Activated CD4-positive, alpha-beta memory T cell treated with anti-CD3 and anti-CD28 coated beads for 36 hours (primary cell): ENCODE measurements at regions not wholly inside any gene's neighbourhood (a gene's known extent, or its start where the extent isn't known, plus 50 kb on each side); places are given as distances from the start of the nearest gene placed in this dataset.

ENCODE experiments used
- CTCF ChIA-PET: fragments of 350-600 bp; sonication (Branson Sonifier 250); formaldehyde crosslinking; loops from one replicate; lab custom pipeline; 2021; ENCODE audit warnings: antibody characterized with exemption, inconsistent platforms; lab: Charles Lee
- POLR2A ChIA-PET: fragments of 350-600 bp; sonication (Branson Sonifier 250); formaldehyde crosslinking; loops from one replicate; lab custom pipeline; 2021; ENCODE audit warnings: antibody characterized with exemption; lab: Charles Lee
- DNase-seq: peaks from one replicate; pipeline ENCODE4 v3.0.0-alpha.2; 2020
- H3K27ac Mint-ChIP-seq: one replicate; pipeline ENCODE4 v1.8.0; 2021; ENCODE audit warnings: mixed read lengths
- H3K27me3 Mint-ChIP-seq: one replicate; pipeline ENCODE4 v1.8.0; 2021; ENCODE audit warnings: mixed read lengths
- H3K36me3 Mint-ChIP-seq: one replicate; pipeline ENCODE4 v1.8.0; 2021; ENCODE audit warnings: mixed read lengths
- H3K4me1 Mint-ChIP-seq: one replicate; pipeline ENCODE4 v1.8.0; 2021; ENCODE audit warnings: low read depth, mixed read lengths
- H3K4me3 Mint-ChIP-seq: one replicate; pipeline ENCODE4 v1.8.0; 2021; ENCODE audit warnings: mild to moderate bottlenecking, mixed read lengths
- H3K9me3 Mint-ChIP-seq: one replicate; pipeline ENCODE4 v1.8.0; 2021; ENCODE audit warnings: mixed read lengths
- intact Hi-C: fragments of 100-400 bp; cut with micrococcal nuclease; formaldehyde crosslinking; loops from one replicate; pipeline ENCODE4 v1.15.1; 2023

- Mint-ChIP-seq H3K4me1 (no peaks in the 10 kb centered on the region), H3K4me3 (no peak overlapping the region), H3K36me3 (no peaks in the 10 kb centered on the region), H3K9me3 (no peaks in the 10 kb centered on the region), H3K27ac (no peak overlapping the region), H3K27me3 (no peaks in the 10 kb centered on the region)
- intact Hi-C loops, result no loop called here
- DNase-seq, result no peak
- POLR2A ChIA-PET, result no interaction called here
- CTCF ChIA-PET, result no interaction called here
Measured at GRCh38 chr15:77808075-77808474, 175.4 kb upstream of the LINGO1 start.

- no peak overlapping the region for H3K4me3 Mint-ChIP-seq
- H3K27ac Mint-ChIP-seq, result no peak overlapping the region
- DNase-seq, result no peak
- no peaks in the 10 kb centered on the region for H3K36me3 Mint-ChIP-seq
- ChIA-PET POLR2A (no interaction called here), CTCF (no interaction called here)
- H3K27me3 Mint-ChIP-seq, result no peaks in the 10 kb centered on the region
- H3K4me1 Mint-ChIP-seq, result no peaks in the 10 kb centered on the region
- intact Hi-C loops, result no loop called here
- H3K9me3 Mint-ChIP-seq, result no peaks in the 10 kb centered on the region
Measured at GRCh38 chr15:77807611-77808010, 174.9 kb upstream of the LINGO1 start.

GRCh38 chr15:77807115-77807514, 174.4 kb upstream of the LINGO1 start:
- DNase-seq, result no peak
- POLR2A ChIA-PET, result no interaction called here
- intact Hi-C loops, result no loop called here
- CTCF ChIA-PET, result no interaction called here
- no peak overlapping the region for H3K4me3 Mint-ChIP-seq
- H3K4me1 Mint-ChIP-seq, result no peaks in the 10 kb centered on the region
- no peaks in the 10 kb centered on the region for H3K36me3 Mint-ChIP-seq
- no peaks in the 10 kb centered on the region for H3K27me3 Mint-ChIP-seq
- H3K27ac Mint-ChIP-seq, result no peak overlapping the region
- no peaks in the 10 kb centered on the region for H3K9me3 Mint-ChIP-seq

- no peak for DNase-seq
- CTCF ChIA-PET, result no interaction called here
- no peak overlapping the region for H3K4me3 Mint-ChIP-seq
- no peak overlapping the region for H3K27ac Mint-ChIP-seq
- no peaks in the 10 kb centered on the region for H3K36me3 Mint-ChIP-seq
- H3K27me3 Mint-ChIP-seq, result no peaks in the 10 kb centered on the region
- no peaks in the 10 kb centered on the region for H3K4me1 Mint-ChIP-seq
- intact Hi-C loops, result no loop called here
- POLR2A ChIA-PET, result no interaction called here
- no peaks in the 10 kb centered on the region for H3K9me3 Mint-ChIP-seq
Measured at GRCh38 chr15:77804210-77804609, 171.5 kb upstream of the LINGO1 start.

GRCh38 chr15:77803487-77803886, 170.8 kb upstream of the LINGO1 start:
- no peaks in the 10 kb centered on the region for H3K4me1 Mint-ChIP-seq
- H3K36me3 Mint-ChIP-seq, result no peaks in the 10 kb centered on the region
- ChIA-PET CTCF (no interaction called here), POLR2A (no interaction called here)
- H3K27ac Mint-ChIP-seq, result no peak overlapping the region
- no peak overlapping the region for H3K4me3 Mint-ChIP-seq
- intact Hi-C loops, result no loop called here
- DNase-seq, result no peak
- no peaks in the 10 kb centered on the region for H3K27me3 Mint-ChIP-seq
- no peaks in the 10 kb centered on the region for H3K9me3 Mint-ChIP-seq

- CTCF ChIA-PET, result no interaction called here
- DNase-seq, result no peak
- peaks cover 2% of the 10 kb centered on the region for H3K27me3 Mint-ChIP-seq
- H3K27ac Mint-ChIP-seq, result no peak overlapping the region
- no peaks in the 10 kb centered on the region for H3K9me3 Mint-ChIP-seq
- intact Hi-C loops, result no loop called here
- no peak overlapping the region for H3K4me3 Mint-ChIP-seq
- POLR2A ChIA-PET, result no interaction called here
- H3K4me1 Mint-ChIP-seq, result no peaks in the 10 kb centered on the region
- H3K36me3 Mint-ChIP-seq, result no peaks in the 10 kb centered on the region
Measured at GRCh38 chr15:77800305-77800704, 167.6 kb upstream of the LINGO1 start.

- POLR2A ChIA-PET, result no interaction called here
- Mint-ChIP-seq H3K4me3 (no peak overlapping the region), H3K27me3 (peaks cover 2% of the 10 kb centered on the region), H3K4me1 (no peaks in the 10 kb centered on the region), H3K9me3 (no peaks in the 10 kb centered on the region), H3K27ac (no peak overlapping the region), H3K36me3 (no peaks in the 10 kb centered on the region)
- no peak for DNase-seq
- intact Hi-C loops, result no loop called here
- CTCF ChIA-PET, result interaction anchor here (1.6 kb wide), 1 partner anchor 165 kb away, joined by 3 read pairs; no protein-coding TSS in a partner anchor
Measured at GRCh38 chr15:77798847-77799246, 166.1 kb upstream of the LINGO1 start.

GRCh38 chr15:77798151-77798835, 165.6 kb upstream of the LINGO1 start:
- Mint-ChIP-seq H3K4me1 (no peaks in the 10 kb centered on the region), H3K27me3 (peaks cover 2% of the 10 kb centered on the region), H3K36me3 (no peaks in the 10 kb centered on the region), H3K4me3 (no peak overlapping the region), H3K9me3 (no peaks in the 10 kb centered on the region), H3K27ac (no peak overlapping the region)
- DNase-seq, result no peak
- intact Hi-C loops, result no loop called here
- CTCF ChIA-PET, result interaction anchor here (1.6 kb wide), 1 partner anchor 164 kb away, joined by 3 read pairs; no protein-coding TSS in a partner anchor
- POLR2A ChIA-PET, result no interaction called here

- H3K9me3 Mint-ChIP-seq, result no peaks in the 10 kb centered on the region
- peaks cover 2% of the 10 kb centered on the region for H3K27me3 Mint-ChIP-seq
- H3K36me3 Mint-ChIP-seq, result no peaks in the 10 kb centered on the region
- H3K4me3 Mint-ChIP-seq, result no peak overlapping the region
- no peaks in the 10 kb centered on the region for H3K4me1 Mint-ChIP-seq
- intact Hi-C loops, result no loop called here
- no peak for DNase-seq
- no peak overlapping the region for H3K27ac Mint-ChIP-seq
- CTCF ChIA-PET, result interaction anchor here (0.7 kb wide), 1 partner anchor 25 kb away, joined by 4 read pairs; no protein-coding TSS in a partner anchor
- POLR2A ChIA-PET, result no interaction called here
Measured at GRCh38 chr15:77797270-77797669, 164.6 kb upstream of the LINGO1 start.

- CTCF ChIA-PET, result no interaction called here
- Mint-ChIP-seq H3K27ac (no peak overlapping the region), H3K4me3 (no peak overlapping the region), H3K9me3 (no peaks in the 10 kb centered on the region), H3K4me1 (no peaks in the 10 kb centered on the region), H3K27me3 (peaks cover 2% of the 10 kb centered on the region), H3K36me3 (no peaks in the 10 kb centered on the region)
- DNase-seq, result no peak
- intact Hi-C loops, result no loop called here
- POLR2A ChIA-PET, result no interaction called here
Measured at GRCh38 chr15:77796046-77796729, 163.5 kb upstream of the LINGO1 start.

- no peaks in the 10 kb centered on the region for H3K9me3 Mint-ChIP-seq
- CTCF ChIA-PET, result no interaction called here
Measured at GRCh38 chr15:77795446-77795845, 162.7 kb upstream of the LINGO1 start.

GRCh38 chr15:77791941-77792340, 159.2 kb upstream of the LINGO1 start:
- ChIA-PET POLR2A (no interaction called here), CTCF (interaction anchor here (0.6 kb wide), 1 partner anchor 519 kb away, joined by 3 read pairs; no protein-coding TSS in a partner anchor)
- no peak for DNase-seq

More at GRCh38 chr15:77795446-77795845, 162.7 kb upstream of the LINGO1 start:
- intact Hi-C loops, result no loop called here
- POLR2A ChIA-PET, result no interaction called here
- Mint-ChIP-seq H3K4me1 (no peaks in the 10 kb centered on the region), H3K27me3 (peaks cover 2% of the 10 kb centered on the region), H3K4me3 (no peak overlapping the region), H3K27ac (no peak overlapping the region), H3K36me3 (no peaks in the 10 kb centered on the region)
- DNase-seq, result no peak

GRCh38 chr15:77790481-77790880, 157.8 kb upstream of the LINGO1 start:
- H3K4me1 Mint-ChIP-seq, result no peaks in the 10 kb centered on the region
- POLR2A ChIA-PET, result no interaction called here
- no peak for DNase-seq
- H3K36me3 Mint-ChIP-seq, result no peaks in the 10 kb centered on the region
- no peaks in the 10 kb centered on the region for H3K9me3 Mint-ChIP-seq
- intact Hi-C loops, result no loop called here
- CTCF ChIA-PET, result no interaction called here
- no peak overlapping the region for H3K4me3 Mint-ChIP-seq
- H3K27ac Mint-ChIP-seq, result no peak overlapping the region
- peaks cover 3% of the 10 kb centered on the region for H3K27me3 Mint-ChIP-seq

More at GRCh38 chr15:77791941-77792340, 159.2 kb upstream of the LINGO1 start:
- Mint-ChIP-seq H3K36me3 (no peaks in the 10 kb centered on the region), H3K4me3 (no peak overlapping the region), H3K27me3 (peaks cover 4% of the 10 kb centered on the region), H3K27ac (no peak overlapping the region), H3K9me3 (no peaks in the 10 kb centered on the region), H3K4me1 (no peaks in the 10 kb centered on the region)
- intact Hi-C loops, result no loop called here
